Neural progenitor cell (in vitro differentiated cells): ENCODE measurements at regions not wholly inside any gene's neighbourhood (a gene's known extent, or its start where the extent isn't known, plus 50 kb on each side); places are given as distances from the start of the nearest gene placed in this dataset.

Experiments
- DNase-seq: peaks from one replicate; pipeline ENCODE4 v3.0.0-alpha.2; 2016; ENCODE audit warnings: low spot score
- H2AFZ ChIP-seq: fragments of 200-600 bp; sonication (generic); replicated peaks from 2 replicates; pipeline ENCODE4 v1.6.1; 2016; ENCODE audit warnings: antibody characterized with exemption
- H3F3A ChIP-seq: fragments of 200-600 bp; sonication (generic); 2 replicates; pipeline ENCODE4 v1.6.1; 2016; ENCODE audit warnings: antibody characterized with exemption, low read depth
- H3K27ac ChIP-seq: fragments of 200-600 bp; sonication (generic); 2 replicates; pipeline ENCODE4 v1.5.1; 2016; ENCODE audit warnings: mild to moderate bottlenecking
- H3K27me3 ChIP-seq: fragments of 200-600 bp; sonication (generic); 2 replicates; pipeline ENCODE4 v1.6.1; 2016; ENCODE audit warnings: mild to moderate bottlenecking, moderate library complexity
- H3K36me3 ChIP-seq: fragments of 200-600 bp; sonication (generic); 2 replicates; pipeline ENCODE4 v1.5.1; 2016
- H3K4me1 ChIP-seq: fragments of 200-600 bp; sonication (generic); 2 replicates; pipeline ENCODE4 v1.6.1; 2016; ENCODE audit warnings: mixed run types
- H3K4me2 ChIP-seq: fragments of 200-600 bp; sonication (generic); 2 replicates; pipeline ENCODE4 v1.6.1; 2016
- H3K4me3 ChIP-seq: fragments of 200-600 bp; sonication (generic); 2 replicates; pipeline ENCODE4 v1.5.1; 2016
- H3K79me2 ChIP-seq: fragments of 200-600 bp; sonication (generic); 2 replicates; pipeline ENCODE4 v1.6.1; 2016; ENCODE audit warnings: low read depth
- H3K9ac ChIP-seq: fragments of 200-600 bp; sonication (generic); 2 replicates; pipeline ENCODE4 v1.6.1; 2016
- H3K9me3 ChIP-seq: fragments of 200-600 bp; sonication (generic); 2 replicates; pipeline ENCODE4 v1.5.1; 2016; ENCODE audit warnings: low read depth
- H4K20me1 ChIP-seq: fragments of 200-600 bp; sonication (generic); 2 replicates; pipeline ENCODE4 v1.6.1; 2016; ENCODE audit warnings: low read depth
- H3K27ac Mint-ChIP-seq: 3 replicates; pipeline ENCODE4 v1.8.0; 2021; ENCODE audit warnings: mixed read lengths
- H3K27me3 Mint-ChIP-seq: 2 replicates; pipeline ENCODE4 v1.8.0; 2022; ENCODE audit warnings: low read depth, mild to moderate bottlenecking, inconsistent platforms, moderate library complexity, mixed read lengths; ENCODE audit not compliant: insufficient read depth
- H3K36me3 Mint-ChIP-seq: 3 replicates; pipeline ENCODE4 v1.8.0; 2021; ENCODE audit warnings: mixed read lengths
- H3K4me1 Mint-ChIP-seq: 3 replicates; pipeline ENCODE4 v1.8.0; 2021; ENCODE audit warnings: mixed read lengths
- H3K4me3 Mint-ChIP-seq: 3 replicates; pipeline ENCODE4 v1.8.0; 2021; ENCODE audit warnings: mild to moderate bottlenecking, moderate library complexity, mixed read lengths
- H3K9me3 Mint-ChIP-seq: 3 replicates; pipeline ENCODE4 v1.8.0; 2020; ENCODE audit warnings: mixed read lengths
- EZH2 ChIP-seq: fragments of 200-600 bp; sonication (generic); IDR thresholded peaks from 2 replicates; pipeline ENCODE4 v1.6.1; 2017; ENCODE audit warnings: antibody characterized with exemption, mild to moderate bottlenecking, moderate library complexity
- EZH2phosphoT487 ChIP-seq: fragments of 200-600 bp; sonication (generic); IDR thresholded peaks from 2 replicates; pipeline ENCODE4 v1.6.1; 2017; ENCODE audit warnings: antibody characterized with exemption
- TF ChIP-seq, protein P1 (sequence below): fragments of 200-600 bp; sonication (generic); IDR thresholded peaks from 2 replicates; pipeline ENCODE4 v1.5.1; 2017; ENCODE audit warnings: antibody characterized with exemption, mild to moderate bottlenecking

- H2AFZ ChIP-seq: no peak overlapping the region
- no peak overlapping the region for H3K9ac ChIP-seq
- Mint-ChIP-seq H3K4me3 (no peak overlapping the region), H3K27ac (peak overlapping the region; percentile 88), H3K9me3 (no peaks in the 10 kb centered on the region), H3K27me3 (peaks cover 15% of the 10 kb centered on the region), H3K36me3 (no peaks in the 10 kb centered on the region), H3K4me1 (peaks cover 30% of the 10 kb centered on the region)
- H3K79me2 ChIP-seq: no peaks in the 10 kb centered on the region
- H3K4me3 ChIP-seq: no peak overlapping the region
- no peak overlapping the region for H3K27ac ChIP-seq
- no peaks in the 10 kb centered on the region for H3K9me3 ChIP-seq
- peaks cover 10% of the 10 kb centered on the region for H3F3A ChIP-seq
- peak; percentile 68 for DNase-seq
- peaks cover 14% of the 10 kb centered on the region for H3K4me1 ChIP-seq
- no peak overlapping the region for H3K4me2 ChIP-seq
- no peaks in the 10 kb centered on the region for H4K20me1 ChIP-seq
- H3K36me3 ChIP-seq: no peaks in the 10 kb centered on the region
- H3K27me3 ChIP-seq: no peaks in the 10 kb centered on the region
- TF ChIP-seq EZH2phosphoT487: no peak
- TF ChIP-seq EZH2: no peak
- TF ChIP-seq, protein P1, sequence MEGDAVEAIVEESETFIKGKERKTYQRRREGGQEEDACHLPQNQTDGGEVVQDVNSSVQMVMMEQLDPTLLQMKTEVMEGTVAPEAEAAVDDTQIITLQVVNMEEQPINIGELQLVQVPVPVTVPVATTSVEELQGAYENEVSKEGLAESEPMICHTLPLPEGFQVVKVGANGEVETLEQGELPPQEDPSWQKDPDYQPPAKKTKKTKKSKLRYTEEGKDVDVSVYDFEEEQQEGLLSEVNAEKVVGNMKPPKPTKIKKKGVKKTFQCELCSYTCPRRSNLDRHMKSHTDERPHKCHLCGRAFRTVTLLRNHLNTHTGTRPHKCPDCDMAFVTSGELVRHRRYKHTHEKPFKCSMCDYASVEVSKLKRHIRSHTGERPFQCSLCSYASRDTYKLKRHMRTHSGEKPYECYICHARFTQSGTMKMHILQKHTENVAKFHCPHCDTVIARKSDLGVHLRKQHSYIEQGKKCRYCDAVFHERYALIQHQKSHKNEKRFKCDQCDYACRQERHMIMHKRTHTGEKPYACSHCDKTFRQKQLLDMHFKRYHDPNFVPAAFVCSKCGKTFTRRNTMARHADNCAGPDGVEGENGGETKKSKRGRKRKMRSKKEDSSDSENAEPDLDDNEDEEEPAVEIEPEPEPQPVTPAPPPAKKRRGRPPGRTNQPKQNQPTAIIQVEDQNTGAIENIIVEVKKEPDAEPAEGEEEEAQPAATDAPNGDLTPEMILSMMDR: no peak
These were observed 314.4 kb upstream of the NBEA start for GRCh38 chr13:34627509-34628208.

DNA sequence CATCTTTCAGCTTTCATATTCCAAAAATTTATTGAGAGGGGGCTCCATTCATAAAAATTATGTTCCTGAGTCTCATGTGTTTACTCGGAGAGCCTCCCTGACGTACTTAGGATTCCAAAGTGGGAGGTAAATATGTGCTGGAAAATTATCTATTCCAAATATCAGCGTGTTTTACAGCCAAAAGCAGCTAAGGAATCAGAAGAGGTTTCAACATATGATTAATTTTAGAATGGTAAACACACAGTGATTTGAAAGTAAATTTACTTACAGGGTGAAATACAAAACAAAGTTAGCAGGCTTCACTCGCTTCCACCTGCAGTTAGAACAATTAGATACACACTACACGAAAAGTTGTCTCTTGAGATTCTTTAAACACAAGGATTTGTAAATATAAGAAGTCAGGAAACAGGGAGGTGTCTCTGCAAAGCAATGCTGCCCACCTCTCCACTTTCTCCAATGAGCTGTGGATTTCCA lies 313.8 kb upstream of the NBEA start:
- no peak overlapping the region for H2AFZ ChIP-seq
- H3K27me3 Mint-ChIP-seq: peaks cover 14% of the 10 kb centered on the region
- no peaks in the 10 kb centered on the region for H4K20me1 ChIP-seq
- peaks cover 30% of the 10 kb centered on the region for H3K4me1 Mint-ChIP-seq
- no peak overlapping the region for H3K27ac ChIP-seq
- H3K4me3 Mint-ChIP-seq: no peak overlapping the region
- no peaks in the 10 kb centered on the region for H3K9me3 ChIP-seq
- H3K4me2 ChIP-seq: no peak overlapping the region
- no peak overlapping the region for H3K9ac ChIP-seq
- H3K4me3 ChIP-seq: no peak overlapping the region
- no peaks in the 10 kb centered on the region for H3K9me3 Mint-ChIP-seq
- no peaks in the 10 kb centered on the region for H3K79me2 ChIP-seq
- peaks cover 14% of the 10 kb centered on the region for H3K4me1 ChIP-seq
- peaks cover 10% of the 10 kb centered on the region for H3F3A ChIP-seq
- H3K27me3 ChIP-seq: no peaks in the 10 kb centered on the region
- no peaks in the 10 kb centered on the region for H3K36me3 ChIP-seq
- no peak for DNase-seq
- TF ChIP-seq, protein P1: no peak
- no peak for TF ChIP-seq EZH2
- no peak for TF ChIP-seq EZH2phosphoT487
- H3K27ac Mint-ChIP-seq: no peak overlapping the region
- no peaks in the 10 kb centered on the region for H3K36me3 Mint-ChIP-seq

GRCh38 chr13:34634448-34634847 lies 307.6 kb upstream of the NBEA start:
- no peak overlapping the region for H3K4me2 ChIP-seq
- no peak overlapping the region for H3K9ac ChIP-seq
- no peaks in the 10 kb centered on the region for H3K79me2 ChIP-seq
- no peak overlapping the region for H3K27ac ChIP-seq
- H3F3A ChIP-seq: peaks cover 14% of the 10 kb centered on the region
- Mint-ChIP-seq H3K4me1 (peaks cover 6% of the 10 kb centered on the region), H3K27me3 (peaks cover 10% of the 10 kb centered on the region), H3K36me3 (no peaks in the 10 kb centered on the region), H3K27ac (no peak overlapping the region), H3K9me3 (no peaks in the 10 kb centered on the region), H3K4me3 (no peak overlapping the region)
- no peaks in the 10 kb centered on the region for H4K20me1 ChIP-seq
- no peaks in the 10 kb centered on the region for H3K36me3 ChIP-seq
- no peaks in the 10 kb centered on the region for H3K9me3 ChIP-seq
- peaks cover 16% of the 10 kb centered on the region for H3K4me1 ChIP-seq
- H3K27me3 ChIP-seq: no peaks in the 10 kb centered on the region
- no peak overlapping the region for H2AFZ ChIP-seq
- no peak overlapping the region for H3K4me3 ChIP-seq
- DNase-seq: no peak
- TF ChIP-seq, protein P1: no peak
